Body of pancreas (tissue), 4 donors: ENCODE measurements at regions not wholly inside any gene's neighbourhood (a gene's known extent, or its start where the extent isn't known, plus 50 kb on each side); places are given as distances from the start of the nearest gene placed in this dataset.

ENCODE experiments used
- CTCF ChIP-seq, 7 experiments: fragments of 450-650 bp in 4 of 7; fragments of 200-600 bp in 3 of 7; sonication (generic) in 3 of 7; IDR thresholded peaks; one replicate each; pipeline ENCODE4 v1.5.1; 2016 to 2019; ENCODE audit warnings: antibody characterized with exemption in 7 of 7
- POLR2A ChIP-seq, 3 donors: fragments of 450-650 bp; IDR thresholded peaks; one replicate each; pipeline ENCODE4 v1.6.1; 2016; ENCODE audit warnings: antibody characterized with exemption in 3 of 3, mild to moderate bottlenecking in 2 of 3

- TF ChIP-seq CTCF (IDR thresholded peaks at IDR 0.05) (no peak), POLR2A (IDR thresholded peaks at IDR 0.05) (no peak)
These were observed 210.4 kb upstream of the PRICKLE1 start for GRCh38 chr12:42799966-42800365.
